Endothelial cell of umbilical vein (primary cell): ENCODE measurements at regions not wholly inside any gene's neighbourhood (a gene's known extent, or its start where the extent isn't known, plus 50 kb on each side); places are given as distances from the start of the nearest gene placed in this dataset.

Experiments
- BruUV-seq: library from RNA; stranded (reverse); fragments of 400-500 nt; replicated peaks from 2 replicates; lab custom pipeline; 2021; lab: Mats Ljungman, UMichigan
- CTCF ChIA-PET: fragments of 300-600, 350-600 bp; sonication (Branson Sonifier 250); formaldehyde crosslinking; loops from one replicate; lab custom pipeline; 2021; ENCODE audit warnings: antibody characterized with exemption, inconsistent platforms; lab: Charles Lee
- POLR2A ChIA-PET: fragments of 300-600, 350-600 bp; sonication (Branson Sonifier 250); formaldehyde crosslinking; loops from one replicate; lab custom pipeline; 2021; ENCODE audit warnings: antibody characterized with exemption, inconsistent platforms; lab: Charles Lee
- DNase-seq: peaks from one replicate; pipeline ENCODE4 v3.0.0-alpha.2; 2011; ENCODE audit warnings: low read depth, low spot score
- FAIRE-seq: peaks from 2 replicates; lab custom pipeline; 2011; peaks lifted over from hg19 to GRCh38; lab: Jason Lieb, UNC
- H2AFZ ChIP-seq: 2 replicates; pipeline ENCODE4 v1.6.0; 2012; ENCODE audit warnings: low read depth, low read length, control low read depth, inconsistent platforms
- H3K27ac ChIP-seq: 2 replicates; pipeline ENCODE4 v1.5.1; 2011; ENCODE audit warnings: low read depth, mild to moderate bottlenecking, control low read depth, low read length, moderate library complexity; ENCODE audit not compliant: insufficient read depth
- H3K27me3 ChIP-seq, 2 experiments: 2 replicates each; pipeline versions ENCODE4 v1.6.0 to v1.6.1; 2011; ENCODE audit warnings: low read length in 2 of 2, mixed read lengths in 1 of 2; ENCODE audit not compliant: control insufficient read depth in 2 of 2, insufficient read depth in 2 of 2
- H3K36me3 ChIP-seq, 2 experiments: 2 replicates in 1 of 2; 3 replicates in 1 of 2; pipeline ENCODE4 v1.5.1; 2011; ENCODE audit warnings: low read length in 2 of 2, mild to moderate bottlenecking in 1 of 2, moderate library complexity in 1 of 2; ENCODE audit not compliant: control insufficient read depth in 2 of 2, insufficient read depth in 2 of 2; ENCODE audit errors: extremely low read depth in 1 of 2
- H3K4me1 ChIP-seq: 3 replicates; pipeline ENCODE4 v1.5.1; 2011; ENCODE audit warnings: mild to moderate bottlenecking, low read length; ENCODE audit not compliant: control insufficient read depth, insufficient read depth; ENCODE audit errors: extremely low read depth
- H3K4me2 ChIP-seq: 2 replicates; pipeline ENCODE4 v1.6.1; 2011; ENCODE audit warnings: low read length, control low read depth, mixed read lengths; ENCODE audit not compliant: insufficient read depth
- H3K4me3 ChIP-seq, 3 experiments: fragments of 200-600 bp in 1 of 3; sonication (generic), shearing (Covaris generic) in 1 of 3; replicated peaks in 1 of 3; 2 replicates each; pipeline ENCODE4 v1.5.1; 2011 to 2016; ENCODE audit warnings: control low read depth in 3 of 3, low read length in 3 of 3, mild to moderate bottlenecking in 2 of 3, inconsistent platforms in 1 of 3, low read depth in 1 of 3, moderate library complexity in 1 of 3; ENCODE audit not compliant: insufficient read depth in 1 of 3
- H3K79me2 ChIP-seq: 2 replicates; pipeline ENCODE4 v1.6.0; 2012; ENCODE audit warnings: low read length, inconsistent platforms; ENCODE audit not compliant: control insufficient read depth, insufficient read depth
- H3K9ac ChIP-seq: replicated peaks from 2 replicates; pipeline ENCODE3; 2011; ENCODE audit warnings: low read length, control low read depth; ENCODE audit not compliant: insufficient read depth; ENCODE audit errors: extremely low read depth
- H3K9me1 ChIP-seq: replicated peaks from 3 replicates; pipeline ENCODE4 v1.6.0; 2011; ENCODE audit warnings: mild to moderate bottlenecking, low read length; ENCODE audit not compliant: control insufficient read depth, insufficient read depth; ENCODE audit errors: extremely low read depth
- H3K9me3 ChIP-seq: replicated peaks from 2 replicates; pipeline ENCODE4 v1.5.1; 2012; ENCODE audit warnings: low read length, inconsistent platforms; ENCODE audit not compliant: control insufficient read depth, insufficient read depth
- H4K20me1 ChIP-seq: replicated peaks from 2 replicates; pipeline ENCODE3; 2011; ENCODE audit warnings: mild to moderate bottlenecking, low read length; ENCODE audit not compliant: control insufficient read depth, insufficient read depth; ENCODE audit errors: extremely low read depth
- EZH2 ChIP-seq: IDR thresholded peaks from 2 replicates; pipeline ENCODE4 v1.6.1; 2012; ENCODE audit warnings: borderline replicate concordance, low read depth, mild to moderate bottlenecking, moderate library complexity, low read length, inconsistent platforms; ENCODE audit not compliant: severe bottlenecking
- FOS ChIP-seq: IDR thresholded peaks from 2 replicates; pipeline ENCODE4 v1.6.1; 2011; ENCODE audit warnings: mild to moderate bottlenecking, low read length, moderate library complexity, borderline replicate concordance; ENCODE audit not compliant: insufficient read depth
- GATA2 ChIP-seq: IDR thresholded peaks from 2 replicates; pipeline ENCODE4 v1.7.0; 2011; ENCODE audit warnings: low read depth, mild to moderate bottlenecking, moderate library complexity, mixed read lengths, low read length; ENCODE audit not compliant: insufficient read length, insufficient read depth
- JUN ChIP-seq: IDR thresholded peaks from 2 replicates; pipeline ENCODE4 v1.6.1; 2011; ENCODE audit warnings: borderline replicate concordance, low read depth; ENCODE audit not compliant: insufficient read length, insufficient read depth
- MYC ChIP-seq: IDR thresholded peaks from one replicate; pipeline ENCODE4 v1.6.1; 2011; ENCODE audit warnings: mild to moderate bottlenecking, low read depth, low read length
- POLR2A ChIP-seq: IDR thresholded peaks from 2 replicates; pipeline ENCODE4 v1.6.1; 2012; ENCODE audit warnings: low read depth, mild to moderate bottlenecking, control low read depth, low read length
- POLR2AphosphoS5 ChIP-seq: IDR thresholded peaks from 2 replicates; pipeline ENCODE4 v1.6.1; 2012; ENCODE audit warnings: low read depth, mild to moderate bottlenecking, control low read depth, low read length, moderate library complexity; ENCODE audit not compliant: insufficient read depth
- dilution Hi-C: fragments of 300-500 bp; cut with MboI; formaldehyde crosslinking; loops from one replicate; pipeline ENCODE4 v1.15.0; 2019; ENCODE audit warnings: low sequenced_read_pairs; ENCODE audit not compliant: extremely low pct_ligation_motif_present
- intact Hi-C: fragments of 100-400 bp; cut with micrococcal nuclease; formaldehyde crosslinking; loops from one replicate; pipeline ENCODE4 v1.10.0; 2022
- TF ChIP-seq, protein P1 (sequence below), 2 donors: IDR thresholded peaks; 1 replicate in 1 of 2; 2 replicates in 1 of 2; pipeline ENCODE4 v1.5.1; 2011; ENCODE audit warnings: low read length in 2 of 2, mild to moderate bottlenecking in 2 of 2, moderate library complexity in 2 of 2, control low read depth in 1 of 2, inconsistent platforms in 1 of 2, low read depth in 1 of 2; ENCODE audit not compliant: insufficient read depth in 1 of 2; ENCODE audit errors: extremely low read depth in 1 of 2
- TF ChIP-seq, protein P2 (sequence below): IDR thresholded peaks from 2 replicates; pipeline ENCODE4 v1.6.1; 2011; ENCODE audit not compliant: insufficient read depth, insufficient read length

DNA sequence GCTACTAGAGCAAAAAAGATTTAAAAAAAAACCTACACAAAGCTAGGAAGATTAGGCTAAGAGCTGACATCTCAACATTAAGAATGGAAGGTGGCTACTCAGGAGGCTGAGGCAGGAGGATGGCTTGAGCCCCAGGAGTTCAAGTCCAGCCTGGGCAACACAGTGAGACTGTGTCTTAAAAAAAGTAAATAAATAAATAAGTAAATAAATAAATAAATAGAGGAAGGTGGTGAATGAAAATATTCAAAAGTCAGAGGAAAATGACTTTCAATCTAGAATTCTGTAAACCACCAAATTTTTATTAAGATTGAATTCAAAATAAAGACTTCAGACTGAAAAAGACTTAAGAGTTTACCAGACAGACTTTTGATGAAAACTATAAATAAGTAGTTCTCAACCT is 50.9 kb upstream of the TMPRSS2 start:
- ChIA-PET POLR2A (no interaction called here), CTCF (no interaction called here)
- Histone ChIP-seq H3K79me2 (no peaks in the 10 kb centered on the region), H3K36me3 (no peaks in the 10 kb centered on the region), H2AFZ (no peak overlapping the region), H3K9me1 (no peaks in the 10 kb centered on the region), H4K20me1 (no peaks in the 10 kb centered on the region), H3K27me3 (peaks cover 0 to 3% of the 10 kb centered on the region in 2 experiments), H3K4me3 (no peak overlapping the region), H3K27ac (no peak overlapping the region), H3K9me3 (no peaks in the 10 kb centered on the region), H3K4me2 (no peak overlapping the region), H3K4me1 (no peaks in the 10 kb centered on the region), H3K9ac (no peak overlapping the region)
- intact Hi-C loops: no loop called here
- BruUV-seq: no TSS peak
- no peak for FAIRE-seq
- dilution Hi-C loops: no loop called here
- no peak for DNase-seq
- TF ChIP-seq POLR2A (no peak), FOS (no peak)

DNA sequence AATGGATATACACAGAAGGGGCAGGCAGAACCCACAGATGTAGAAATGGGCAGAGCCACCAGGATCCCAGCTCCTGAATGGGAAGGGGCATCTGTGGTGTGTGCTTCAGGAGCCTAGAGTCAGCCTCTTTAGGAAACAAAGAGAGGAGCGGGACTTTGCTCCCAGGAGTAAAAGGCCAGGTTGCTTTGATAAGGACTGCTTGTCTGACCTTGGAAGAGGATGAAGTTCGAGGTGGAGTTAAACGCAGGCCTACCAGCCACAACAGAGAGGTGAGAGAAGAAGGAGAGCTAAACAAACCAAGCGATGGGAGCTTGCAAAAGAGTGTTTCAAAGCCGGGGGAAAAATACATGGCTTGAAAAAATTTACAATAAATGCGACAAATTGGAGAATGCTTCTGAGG is 49.9 kb upstream of the TMPRSS2 start:
- intact Hi-C loops: no loop called here
- no peak overlapping the region for H3K4me3 ChIP-seq
- no peaks in the 10 kb centered on the region for H3K9me3 ChIP-seq
- DNase-seq (no peak), FAIRE-seq (no peak)
- H3K27ac ChIP-seq: no peak overlapping the region
- no peaks in the 10 kb centered on the region for H3K79me2 ChIP-seq
- no peak overlapping the region for H2AFZ ChIP-seq
- dilution Hi-C loops: no loop called here
- H3K9me1 ChIP-seq: no peaks in the 10 kb centered on the region
- ChIA-PET POLR2A (no interaction called here), CTCF (no interaction called here)
- H3K4me2 ChIP-seq: no peak overlapping the region
- no peaks in the 10 kb centered on the region for H3K36me3 ChIP-seq
- TF ChIP-seq JUN (no peak), FOS (no peak), POLR2A (no peak), POLR2AphosphoS5 (no peak), EZH2 (no peak), MYC (no peak), GATA2 (no peak)
- TF ChIP-seq, protein P1, sequence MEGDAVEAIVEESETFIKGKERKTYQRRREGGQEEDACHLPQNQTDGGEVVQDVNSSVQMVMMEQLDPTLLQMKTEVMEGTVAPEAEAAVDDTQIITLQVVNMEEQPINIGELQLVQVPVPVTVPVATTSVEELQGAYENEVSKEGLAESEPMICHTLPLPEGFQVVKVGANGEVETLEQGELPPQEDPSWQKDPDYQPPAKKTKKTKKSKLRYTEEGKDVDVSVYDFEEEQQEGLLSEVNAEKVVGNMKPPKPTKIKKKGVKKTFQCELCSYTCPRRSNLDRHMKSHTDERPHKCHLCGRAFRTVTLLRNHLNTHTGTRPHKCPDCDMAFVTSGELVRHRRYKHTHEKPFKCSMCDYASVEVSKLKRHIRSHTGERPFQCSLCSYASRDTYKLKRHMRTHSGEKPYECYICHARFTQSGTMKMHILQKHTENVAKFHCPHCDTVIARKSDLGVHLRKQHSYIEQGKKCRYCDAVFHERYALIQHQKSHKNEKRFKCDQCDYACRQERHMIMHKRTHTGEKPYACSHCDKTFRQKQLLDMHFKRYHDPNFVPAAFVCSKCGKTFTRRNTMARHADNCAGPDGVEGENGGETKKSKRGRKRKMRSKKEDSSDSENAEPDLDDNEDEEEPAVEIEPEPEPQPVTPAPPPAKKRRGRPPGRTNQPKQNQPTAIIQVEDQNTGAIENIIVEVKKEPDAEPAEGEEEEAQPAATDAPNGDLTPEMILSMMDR (IDR thresholded peaks at IDR 0.05; ENCODE audit: extremely low read depth in 1 of 2, insufficient read depth in 1 of 2, low read depth in 1 of 2, low read length in 2 of 2): no peak
- TF ChIP-seq, protein P2, sequence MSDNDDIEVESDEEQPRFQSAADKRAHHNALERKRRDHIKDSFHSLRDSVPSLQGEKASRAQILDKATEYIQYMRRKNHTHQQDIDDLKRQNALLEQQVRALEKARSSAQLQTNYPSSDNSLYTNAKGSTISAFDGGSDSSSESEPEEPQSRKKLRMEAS: no peak
- no peak overlapping the region for H3K9ac ChIP-seq
- H3K4me1 ChIP-seq: no peaks in the 10 kb centered on the region
- no peaks in the 10 kb centered on the region for H4K20me1 ChIP-seq
- no TSS peak for BruUV-seq
- H3K27me3 ChIP-seq: peaks cover 0 to 3% of the 10 kb centered on the region in 2 experiments
